ENCODE measurements at regions not wholly inside any gene's neighbourhood (a gene's known extent, or its start where the extent isn't known, plus 50 kb on each side); places are given as distances from the start of the nearest gene placed in this dataset.

DNA sequence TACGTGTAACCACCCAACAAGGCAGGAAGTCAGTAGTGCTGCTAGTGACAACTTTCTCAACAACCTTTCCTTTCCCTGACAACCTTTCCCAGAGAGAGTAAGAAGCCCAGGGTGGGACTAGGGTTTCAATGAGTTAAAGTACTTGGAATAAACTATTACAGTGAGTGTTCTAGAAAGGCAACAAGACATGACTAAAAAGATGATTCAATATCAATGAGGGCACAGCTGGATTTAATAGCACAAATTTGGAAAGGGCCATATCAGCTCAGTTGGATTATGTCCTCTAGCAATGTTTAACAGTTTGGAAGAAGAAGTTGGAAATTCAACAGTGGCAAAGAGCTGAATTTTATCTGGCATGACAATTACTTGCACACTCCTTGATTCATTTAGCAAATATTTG lies 90.4 kb upstream of the GRIN2B start:
- no peaks in the 10 kb centered on the region for H3K4me1 ChIP-seq (ENCODE audit: insufficient read depth, low read length, poor library complexity, severe bottlenecking)
- no peak overlapping the region for H3K27ac ChIP-seq (ENCODE audit: low read depth, low read length, poor library complexity, severe bottlenecking)
- DNase-seq (ENCODE audit: low spot score), result no peak
- H3K79me2 ChIP-seq (ENCODE audit: insufficient read depth, low read depth, low read length), result no peaks in the 10 kb centered on the region
- no peak overlapping the region for H2AFZ ChIP-seq (ENCODE audit: low read length)
- no peaks in the 10 kb centered on the region for H3K9me2 ChIP-seq (ENCODE audit: insufficient read depth, low read length)
- H4K20me1 ChIP-seq (ENCODE audit: insufficient read depth, low read length), result no peaks in the 10 kb centered on the region
- H3K4me2 ChIP-seq (ENCODE audit: low read length), result no peak overlapping the region
- no TSS peak for BruUV-seq (replicated peaks)
- peaks cover 5% of the 10 kb centered on the region; the same call in 1 of the 2 replicates for H3K36me3 ChIP-seq (ENCODE audit: insufficient read depth, low read length)
- TF ChIP-seq CTCF (conservative IDR thresholded peaks at IDR 0.05; ENCODE audit: low read length) (no peak), EZH2phosphoT487 (IDR thresholded peaks at IDR 0.05; ENCODE audit: borderline replicate concordance, low read depth, low read length) (no peak)
- ChIA-PET POLR2A (interaction anchor here (2.1 kb wide), 1 partner anchor 15 kb away, joined by 7 read pairs; no protein-coding TSS in a partner anchor), CTCF (ENCODE audit: unreplicated experiment) (no interaction called here)
- H3K4me3 ChIP-seq (ENCODE audit: low read depth, low read length, poor library complexity, severe bottlenecking), result no peak overlapping the region
- H3K9me3 ChIP-seq (ENCODE audit: low read length), result no peaks in the 10 kb centered on the region; the same call in 1 of the 2 replicates
- intact Hi-C loops (cut with micrococcal nuclease; ENCODE audit: unreplicated experiment), result no loop called here

GRCh38 chr12:14072987-14073386 lies 91.6 kb upstream of the GRIN2B start:
- intact Hi-C loops (cut with micrococcal nuclease; ENCODE audit: unreplicated experiment), result no loop called here

More at GRCh38 chr12:14072987-14073386, 91.6 kb upstream of the GRIN2B start:
- TF ChIP-seq CTCF (conservative IDR thresholded peaks at IDR 0.05; ENCODE audit: low read length), result no peak
- TF ChIP-seq EZH2phosphoT487 (IDR thresholded peaks at IDR 0.05; ENCODE audit: borderline replicate concordance, low read depth, low read length), result no peak
- POLR2A ChIA-PET, result interaction anchor here (2.1 kb wide), 1 partner anchor 14 kb away, joined by 7 read pairs; no protein-coding TSS in a partner anchor
- H3K79me2 ChIP-seq (ENCODE audit: insufficient read depth, low read depth, low read length), result no peaks in the 10 kb centered on the region
- no peak overlapping the region for H3K27ac ChIP-seq (ENCODE audit: low read depth, low read length, poor library complexity, severe bottlenecking)
- no peaks in the 10 kb centered on the region for H3K4me1 ChIP-seq (ENCODE audit: insufficient read depth, low read length, poor library complexity, severe bottlenecking)
- no peak overlapping the region for H3K4me3 ChIP-seq (ENCODE audit: low read depth, low read length, poor library complexity, severe bottlenecking)
- H4K20me1 ChIP-seq (ENCODE audit: insufficient read depth, low read length), result no peaks in the 10 kb centered on the region
- CTCF ChIA-PET (ENCODE audit: unreplicated experiment), result no interaction called here
- BruUV-seq (replicated peaks), result no TSS peak
- peaks cover 2% of the 10 kb centered on the region; the same call in 1 of the 2 replicates for H3K36me3 ChIP-seq (ENCODE audit: insufficient read depth, low read length)
- peak overlapping the region; percentile 8; the same call in 1 of the 2 replicates for H2AFZ ChIP-seq (ENCODE audit: low read length)
- peaks cover 3% of the 10 kb centered on the region; the same call in 1 of the 2 replicates for H3K9me3 ChIP-seq (ENCODE audit: low read length)
- no peak for DNase-seq (ENCODE audit: low spot score)
- H3K4me2 ChIP-seq (ENCODE audit: low read length), result no peak overlapping the region
- no peaks in the 10 kb centered on the region for H3K9me2 ChIP-seq (ENCODE audit: insufficient read depth, low read length)
